Activated naive CD8-positive, alpha-beta T cell treated with anti-CD3 and anti-CD28 coated beads, Interleukin-2, amount 10 ng/mL, durations not matched to agents 7 days and 5 days (primary cell): ENCODE measurements at regions not wholly inside any gene's neighbourhood (a gene's known extent, or its start where the extent isn't known, plus 50 kb on each side); places are given as distances from the start of the nearest gene placed in this dataset.
"Not testable (repeated sequence)": the region's sequence is repeated elsewhere in the genome, so short reads cannot be mapped to it uniquely, and the experiment has no call there.

ENCODE experiments used
- ATAC-seq: fragments of 150-1000 bp; cut with Tn5 transposase; one replicate; pipeline ENCODE4 v1.10.0; 2021; ENCODE audit warnings: low read depth, moderate library complexity
- POLR2A ChIA-PET: fragments of 350-600 bp; sonication (Branson Sonifier 250); formaldehyde crosslinking; loops from one replicate; lab custom pipeline; 2021; ENCODE audit warnings: antibody characterized with exemption; lab: Charles Lee
- DNase-seq: peaks from one replicate; pipeline ENCODE4 v3.0.0; 2021
- H3K27ac Mint-ChIP-seq: one replicate; pipeline ENCODE4 v1.8.0; 2022; ENCODE audit warnings: mild to moderate bottlenecking, mixed read lengths
- H3K27me3 Mint-ChIP-seq: one replicate; pipeline ENCODE4 v1.8.0; 2022; ENCODE audit warnings: mild to moderate bottlenecking, moderate library complexity, mixed read lengths
- H3K36me3 Mint-ChIP-seq: one replicate; pipeline ENCODE4 v1.8.0; 2021; ENCODE audit warnings: mild to moderate bottlenecking, mixed read lengths
- H3K4me1 Mint-ChIP-seq: one replicate; pipeline ENCODE4 v1.8.0; 2021; ENCODE audit warnings: mixed read lengths
- H3K4me3 Mint-ChIP-seq: one replicate; pipeline ENCODE4 v1.8.0; 2022; ENCODE audit warnings: mild to moderate bottlenecking, moderate library complexity, mixed read lengths
- H3K9me3 Mint-ChIP-seq: one replicate; pipeline ENCODE4 v1.8.0; 2021; ENCODE audit warnings: mixed read lengths

DNA sequence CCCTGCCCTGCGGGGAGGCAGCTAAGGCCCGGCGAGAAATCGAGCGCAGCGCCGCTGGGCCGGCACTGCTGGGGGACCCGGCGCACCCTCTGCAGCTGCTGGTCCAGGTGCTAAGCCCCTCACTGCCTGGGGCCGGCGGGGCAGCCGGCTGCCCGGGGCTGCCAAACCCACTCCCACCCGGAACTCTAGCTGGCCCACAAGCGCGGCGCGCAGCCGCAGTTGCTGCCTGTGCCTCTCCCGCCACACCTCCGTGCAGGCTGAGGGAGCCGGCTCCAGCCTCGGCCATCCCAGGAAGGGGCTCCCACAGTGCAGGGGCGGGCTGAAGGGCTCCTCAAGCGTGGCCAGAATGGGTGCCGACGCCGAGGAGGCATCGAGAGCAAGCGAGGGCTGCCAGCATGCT is 249.9 kb downstream of the FGF9 start:
- H3K27ac Mint-ChIP-seq, H3K27me3 Mint-ChIP-seq, POLR2A ChIA-PET, H3K9me3 Mint-ChIP-seq, DNase-seq, ATAC-seq, H3K4me3 Mint-ChIP-seq, H3K36me3 Mint-ChIP-seq, H3K4me1 Mint-ChIP-seq: not testable (repeated sequence)

DNA sequence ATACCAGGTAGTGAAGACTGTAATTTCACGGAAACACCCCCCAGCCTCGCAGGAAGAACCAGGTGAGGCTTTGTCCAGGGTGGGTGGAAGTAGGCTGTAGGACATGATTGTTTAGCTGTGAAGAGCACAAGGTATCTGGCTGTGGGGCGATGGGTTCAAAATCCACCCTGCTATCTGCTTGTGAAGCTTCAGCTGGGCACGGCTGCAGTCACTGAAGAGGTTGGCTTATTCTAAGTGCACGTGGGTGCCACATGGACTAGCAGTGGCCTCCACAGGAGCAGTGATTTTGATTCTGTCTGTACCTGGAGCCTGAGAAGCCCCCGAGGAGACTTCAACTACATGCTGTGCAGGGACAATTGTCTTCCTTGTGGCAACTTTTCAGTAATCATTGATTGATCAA is 254.1 kb downstream of the FGF9 start:
- DNase-seq (no peak), ATAC-seq (no peak)
- H3K4me3 Mint-ChIP-seq = no peak overlapping the region
- POLR2A ChIA-PET = no interaction called here
- no peaks in the 10 kb centered on the region for H3K4me1 Mint-ChIP-seq
- H3K27me3 Mint-ChIP-seq = no peaks in the 10 kb centered on the region
- H3K27ac Mint-ChIP-seq = no peak overlapping the region
- no peaks in the 10 kb centered on the region for H3K36me3 Mint-ChIP-seq
- no peaks in the 10 kb centered on the region for H3K9me3 Mint-ChIP-seq

DNA sequence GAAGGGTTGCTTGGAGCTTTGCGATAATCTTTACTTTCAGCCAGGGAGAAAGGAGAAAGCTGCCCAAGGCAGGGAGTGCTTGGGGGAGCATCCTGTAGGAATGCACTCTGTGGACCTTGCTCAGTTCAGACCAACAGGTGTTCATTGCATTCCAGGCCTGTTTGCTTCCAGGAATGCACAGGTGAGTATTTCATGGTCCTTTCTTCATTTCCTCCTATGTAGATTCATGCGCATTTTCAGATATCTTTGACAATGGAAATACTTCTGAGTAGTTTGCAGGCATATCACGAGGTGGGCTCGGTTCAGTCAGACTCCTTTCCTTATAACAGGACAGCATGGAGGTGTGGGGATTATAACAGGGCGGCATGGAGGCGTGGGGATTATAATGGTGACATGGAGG is 254.8 kb downstream of the FGF9 start:
- H3K27ac Mint-ChIP-seq = no peak overlapping the region
- no peaks in the 10 kb centered on the region for H3K9me3 Mint-ChIP-seq
- no peaks in the 10 kb centered on the region for H3K36me3 Mint-ChIP-seq
- H3K4me3 Mint-ChIP-seq = no peak overlapping the region
- H3K4me1 Mint-ChIP-seq = peaks cover under 1% of the 10 kb centered on the region
- POLR2A ChIA-PET = no interaction called here
- peaks cover 3% of the 10 kb centered on the region for H3K27me3 Mint-ChIP-seq
- no peak for ATAC-seq
- no peak for DNase-seq

DNA sequence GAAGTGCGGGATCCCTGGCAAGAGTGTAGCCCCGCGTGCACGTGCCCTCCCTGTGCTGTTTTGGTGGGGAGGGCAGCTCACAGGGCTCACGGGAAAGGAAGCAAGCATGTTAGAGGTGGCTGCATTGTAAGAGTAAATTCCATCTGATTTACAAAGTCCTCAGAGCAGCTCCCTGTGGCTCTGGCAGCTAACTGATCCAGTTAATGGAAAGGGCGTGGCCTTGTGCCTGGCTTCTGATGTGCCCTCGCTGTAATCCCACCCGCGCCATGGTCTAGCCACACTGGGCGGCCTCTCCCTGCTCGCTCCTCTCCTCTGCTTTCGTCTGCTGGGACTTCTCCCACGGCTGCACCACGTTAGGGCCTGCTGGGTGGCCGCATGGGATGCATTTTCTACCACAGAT is 258.5 kb downstream of the FGF9 start:
- Mint-ChIP-seq H3K9me3 (no peaks in the 10 kb centered on the region), H3K27ac (no peak overlapping the region), H3K4me1 (peaks cover 1% of the 10 kb centered on the region), H3K27me3 (peaks cover 3% of the 10 kb centered on the region), H3K36me3 (no peaks in the 10 kb centered on the region), H3K4me3 (no peak overlapping the region)
- ATAC-seq (no peak), DNase-seq (no peak)
- POLR2A ChIA-PET = no interaction called here

DNA sequence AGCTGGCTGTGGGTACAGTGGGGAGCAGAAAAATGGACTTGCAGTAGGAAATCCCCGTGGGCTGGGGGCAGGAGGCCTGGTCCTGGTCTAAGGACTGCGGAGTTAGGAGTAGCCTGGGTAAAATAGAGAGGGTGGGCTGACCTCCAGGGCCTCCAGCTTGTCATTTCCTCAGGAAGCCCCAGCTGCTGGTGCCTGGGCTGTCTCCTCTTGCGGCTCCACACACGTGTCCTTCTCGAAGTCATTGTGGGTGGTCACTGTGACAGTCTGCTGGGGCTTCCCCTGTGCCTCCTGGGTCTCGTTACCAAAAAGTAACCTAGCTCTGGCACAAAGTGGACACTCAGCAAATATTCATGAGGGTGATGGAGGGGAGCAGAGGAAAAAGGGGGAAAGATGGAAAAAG is 259.7 kb downstream of the FGF9 start:
- Mint-ChIP-seq H3K4me3 (no peak overlapping the region), H3K9me3 (no peaks in the 10 kb centered on the region), H3K27me3 (peaks cover 3% of the 10 kb centered on the region), H3K36me3 (no peaks in the 10 kb centered on the region), H3K27ac (no peak overlapping the region), H3K4me1 (peaks cover 1% of the 10 kb centered on the region)
- POLR2A ChIA-PET = no interaction called here
- ATAC-seq = no peak
- no peak for DNase-seq

DNA sequence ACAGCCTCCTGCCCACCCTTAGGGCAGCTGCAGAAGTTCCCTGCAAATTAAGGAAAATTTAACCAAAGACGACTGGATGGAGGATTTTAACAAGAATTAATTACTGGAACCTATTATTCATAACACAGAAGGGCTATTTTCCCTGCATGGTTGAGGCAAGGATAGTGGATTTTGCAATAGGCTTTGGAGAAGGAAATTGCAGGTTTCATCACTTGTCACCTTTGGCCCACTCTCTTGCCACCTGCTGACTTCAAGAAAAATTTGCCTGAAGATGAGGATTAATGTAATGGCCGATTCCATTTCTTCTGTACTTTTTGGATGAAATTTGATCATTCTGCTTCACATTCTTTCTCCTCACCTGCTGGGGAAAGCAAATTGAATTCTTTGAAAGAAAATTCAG is 261.7 kb downstream of the FGF9 start:
- peaks cover 3% of the 10 kb centered on the region for H3K27me3 Mint-ChIP-seq

DNA sequence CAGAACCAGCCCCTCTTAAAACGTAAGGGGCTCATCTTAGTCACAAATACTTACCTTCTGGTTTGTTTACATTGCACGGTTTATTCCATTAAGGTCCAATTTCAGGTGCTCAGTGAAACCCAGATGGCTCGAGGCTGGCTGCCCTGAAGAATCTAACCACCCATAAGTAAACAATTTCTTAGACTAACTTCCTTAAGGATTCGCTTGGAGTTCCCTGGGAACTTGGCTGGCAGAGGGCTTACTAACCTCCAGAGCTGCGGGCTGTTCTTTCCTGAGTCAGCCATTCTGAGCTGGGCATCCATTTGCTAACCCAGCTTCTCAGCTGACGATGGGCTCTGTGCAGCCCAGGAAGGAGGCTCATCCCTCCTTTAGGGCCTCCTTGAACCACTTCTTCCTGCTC is 262.1 kb downstream of the FGF9 start:
- ATAC-seq = no peak
- Mint-ChIP-seq H3K27ac (no peak overlapping the region), H3K9me3 (no peaks in the 10 kb centered on the region), H3K4me1 (peaks cover 1% of the 10 kb centered on the region), H3K4me3 (no peak overlapping the region), H3K36me3 (no peaks in the 10 kb centered on the region), H3K27me3 (peaks cover 3% of the 10 kb centered on the region)
- no peak for DNase-seq
- POLR2A ChIA-PET = no interaction called here

More for the DNA sequence above, 261.7 kb downstream of the FGF9 start:
- POLR2A ChIA-PET = no interaction called here
- Mint-ChIP-seq H3K4me3 (no peak overlapping the region), H3K27ac (no peak overlapping the region), H3K36me3 (no peaks in the 10 kb centered on the region), H3K9me3 (no peaks in the 10 kb centered on the region), H3K4me1 (peaks cover 1% of the 10 kb centered on the region)
- DNase-seq = no peak
- ATAC-seq = no peak

DNA sequence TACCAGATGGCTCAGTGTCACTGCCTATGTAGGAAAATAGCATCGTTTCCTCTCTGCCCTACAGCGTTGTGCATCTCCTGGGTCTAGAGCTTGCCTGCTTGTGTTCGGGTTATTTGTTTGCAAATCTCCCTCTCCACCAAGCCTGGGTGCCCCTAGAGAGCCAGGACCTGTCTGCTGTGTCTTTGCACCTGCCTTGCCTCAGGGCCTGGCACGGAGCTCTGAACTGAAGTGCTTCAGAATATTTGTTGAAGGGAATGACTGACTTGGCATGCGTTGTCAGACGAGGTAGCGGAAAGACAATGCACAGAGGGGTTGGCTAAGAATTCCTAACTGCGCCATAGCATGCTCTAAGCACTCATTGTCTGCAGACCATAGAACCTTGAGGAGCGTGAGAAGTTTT is 263.4 kb downstream of the FGF9 start:
- H3K4me3 Mint-ChIP-seq = no peak overlapping the region
- ATAC-seq = no peak
- H3K9me3 Mint-ChIP-seq = no peaks in the 10 kb centered on the region
- POLR2A ChIA-PET = no interaction called here
- H3K36me3 Mint-ChIP-seq = no peaks in the 10 kb centered on the region
- H3K27ac Mint-ChIP-seq = no peak overlapping the region
- H3K27me3 Mint-ChIP-seq = peaks cover 3% of the 10 kb centered on the region
- H3K4me1 Mint-ChIP-seq = peaks cover 1% of the 10 kb centered on the region
- DNase-seq = no peak

DNA sequence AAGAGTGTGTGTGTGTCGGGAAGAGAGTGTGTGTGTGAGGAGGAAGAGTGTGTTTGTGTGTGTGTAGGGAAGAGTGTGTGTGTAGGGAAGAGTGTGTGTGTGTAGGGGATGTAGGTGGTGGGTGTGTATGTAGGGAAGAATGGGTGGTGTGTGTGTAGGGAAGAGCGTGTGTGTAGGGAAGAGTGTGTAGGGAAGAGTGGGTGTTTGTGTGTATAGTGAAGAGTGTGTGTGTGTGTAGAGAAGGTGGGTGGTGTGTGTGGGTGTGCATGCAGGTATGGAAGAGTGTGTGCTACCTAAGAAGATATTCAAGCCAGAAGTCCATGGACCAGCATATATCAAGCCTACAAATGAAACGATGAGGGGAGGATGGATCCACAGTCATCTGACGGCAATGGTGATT is 265.8 kb downstream of the FGF9 start:
- Mint-ChIP-seq H3K27ac (no peak overlapping the region), H3K36me3 (no peaks in the 10 kb centered on the region), H3K4me1 (no peaks in the 10 kb centered on the region), H3K27me3 (no peaks in the 10 kb centered on the region), H3K9me3 (peaks cover 2% of the 10 kb centered on the region), H3K4me3 (no peak overlapping the region)
- DNase-seq (no peak), ATAC-seq (no peak)
- POLR2A ChIA-PET = no interaction called here

DNA sequence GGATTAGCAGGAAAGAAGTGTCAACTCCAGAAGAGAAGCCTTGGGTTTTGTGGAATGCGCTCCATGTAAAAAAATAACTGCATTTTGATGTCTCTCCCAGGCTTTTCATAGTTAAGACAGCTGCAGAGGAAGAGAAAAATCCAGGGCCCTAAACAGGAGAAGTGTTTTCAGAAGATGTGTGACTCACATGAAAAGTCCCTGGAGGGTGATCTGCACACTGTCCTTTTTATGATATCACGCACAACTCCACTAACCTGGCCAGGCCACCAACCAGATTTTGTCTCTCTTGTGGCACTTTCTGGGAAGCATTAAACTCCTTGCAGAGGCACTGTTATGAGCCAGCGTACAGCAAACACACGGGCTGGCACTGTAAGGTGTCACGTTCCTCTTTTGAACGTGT is 267.3 kb downstream of the FGF9 start:
- no peaks in the 10 kb centered on the region for H3K36me3 Mint-ChIP-seq
- no peak overlapping the region for H3K27ac Mint-ChIP-seq
- no peak for ATAC-seq
- H3K27me3 Mint-ChIP-seq = no peaks in the 10 kb centered on the region
- H3K9me3 Mint-ChIP-seq = peaks cover 2% of the 10 kb centered on the region
- DNase-seq = no peak
- no peaks in the 10 kb centered on the region for H3K4me1 Mint-ChIP-seq
- H3K4me3 Mint-ChIP-seq = no peak overlapping the region
- POLR2A ChIA-PET = no interaction called here

DNA sequence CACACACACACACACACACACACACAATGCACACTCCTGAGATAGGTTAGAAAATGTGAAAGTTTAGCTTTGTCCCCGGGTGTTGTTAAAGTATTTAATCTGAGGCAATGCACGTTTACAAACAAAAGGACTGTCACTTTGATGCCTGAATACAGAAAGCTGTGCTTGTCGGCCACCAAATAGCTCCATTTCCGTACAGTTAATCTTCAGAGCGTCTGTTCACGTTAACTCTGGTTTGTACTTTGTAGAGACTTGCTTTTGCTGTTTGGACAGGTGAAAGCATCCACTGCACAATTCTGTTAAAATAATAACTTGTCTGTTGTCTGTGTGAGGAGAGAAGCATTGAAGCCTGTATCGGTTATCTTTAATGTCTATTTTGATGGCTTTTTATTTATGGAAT is 267.8 kb downstream of the FGF9 start:
- H3K27me3 Mint-ChIP-seq = no peaks in the 10 kb centered on the region
- peaks cover 2% of the 10 kb centered on the region for H3K9me3 Mint-ChIP-seq
- no peak overlapping the region for H3K4me3 Mint-ChIP-seq
- H3K36me3 Mint-ChIP-seq = no peaks in the 10 kb centered on the region
- DNase-seq (no peak), ATAC-seq (no peak)
- POLR2A ChIA-PET = no interaction called here
- H3K27ac Mint-ChIP-seq = no peak overlapping the region
- no peaks in the 10 kb centered on the region for H3K4me1 Mint-ChIP-seq

DNA sequence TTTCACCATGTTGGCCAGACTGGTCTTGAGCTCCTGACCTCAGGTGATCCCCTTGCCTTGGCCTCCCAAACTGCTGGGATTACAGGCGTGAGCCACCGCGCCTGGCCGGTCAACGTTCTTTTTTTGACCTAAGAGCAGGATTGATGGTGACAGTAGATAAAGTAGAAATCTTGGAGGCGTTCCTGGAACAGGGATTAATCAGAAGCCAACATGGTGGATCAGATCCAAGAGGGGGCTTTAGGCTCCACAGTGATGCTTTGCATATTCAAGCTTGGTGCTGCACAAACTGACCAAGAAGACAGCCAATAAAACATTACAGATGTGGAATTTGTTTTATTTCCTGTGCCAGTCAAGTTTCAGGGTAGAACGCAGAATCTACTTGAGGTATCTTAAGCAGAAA is 271.2 kb downstream of the FGF9 start:
- ATAC-seq (no peak), DNase-seq (no peak)
- Mint-ChIP-seq H3K36me3 (no peaks in the 10 kb centered on the region), H3K4me1 (no peaks in the 10 kb centered on the region), H3K27me3 (no peaks in the 10 kb centered on the region), H3K27ac (no peak overlapping the region), H3K9me3 (peaks cover 14% of the 10 kb centered on the region), H3K4me3 (no peak overlapping the region)
- POLR2A ChIA-PET = no interaction called here

DNA sequence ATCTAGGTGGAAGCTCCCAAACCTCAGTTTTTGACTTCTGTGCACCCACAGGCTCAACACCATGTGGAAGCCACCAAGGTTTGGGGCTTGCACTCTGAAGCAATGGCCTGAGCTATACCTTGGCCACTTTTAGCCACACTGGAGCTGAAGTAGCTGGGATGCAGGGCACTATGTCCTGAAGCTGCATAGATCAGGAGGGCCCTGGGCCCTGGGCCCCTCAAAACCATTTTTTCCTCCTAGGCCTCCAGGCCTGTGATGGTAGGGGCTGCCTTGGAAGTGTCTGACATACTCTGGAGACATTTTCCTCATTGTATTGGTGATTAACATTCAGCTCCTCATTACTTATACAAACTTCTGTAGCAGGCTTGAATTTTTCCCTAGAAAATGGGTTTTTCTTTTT is 273.7 kb downstream of the FGF9 start:
- no peaks in the 10 kb centered on the region for H3K27me3 Mint-ChIP-seq
- no peaks in the 10 kb centered on the region for H3K4me1 Mint-ChIP-seq
- POLR2A ChIA-PET = no interaction called here
- no peak overlapping the region for H3K27ac Mint-ChIP-seq
- DNase-seq = no peak
- H3K36me3 Mint-ChIP-seq = no peaks in the 10 kb centered on the region
- ATAC-seq = no peak
- H3K4me3 Mint-ChIP-seq = no peak overlapping the region
- H3K9me3 Mint-ChIP-seq = peaks cover 14% of the 10 kb centered on the region

DNA sequence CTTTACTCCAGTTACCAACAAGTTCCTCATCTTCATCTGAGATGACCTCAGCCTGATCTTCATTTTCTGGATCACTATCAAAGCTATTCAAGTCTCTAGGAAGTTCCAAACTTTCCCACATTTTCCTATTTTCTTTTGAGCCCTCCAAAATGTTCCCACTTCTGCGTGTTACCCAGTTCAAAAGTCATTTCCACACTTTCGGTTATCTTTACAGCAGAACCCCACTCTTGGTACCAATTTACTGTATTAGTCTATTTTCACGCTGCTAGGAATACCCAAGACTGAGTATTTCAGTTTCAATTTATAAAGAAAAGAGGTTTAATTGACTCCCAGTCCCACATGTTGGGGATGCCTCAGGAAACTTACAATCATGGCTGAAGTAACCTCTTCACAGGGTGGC is 274.3 kb downstream of the FGF9 start:
- no peak for DNase-seq
- Mint-ChIP-seq H3K27ac (no peak overlapping the region), H3K36me3 (no peaks in the 10 kb centered on the region), H3K4me3 (no peak overlapping the region), H3K4me1 (no peaks in the 10 kb centered on the region), H3K27me3 (no peaks in the 10 kb centered on the region), H3K9me3 (peaks cover 14% of the 10 kb centered on the region)
- no peak for ATAC-seq
- POLR2A ChIA-PET = no interaction called here

DNA sequence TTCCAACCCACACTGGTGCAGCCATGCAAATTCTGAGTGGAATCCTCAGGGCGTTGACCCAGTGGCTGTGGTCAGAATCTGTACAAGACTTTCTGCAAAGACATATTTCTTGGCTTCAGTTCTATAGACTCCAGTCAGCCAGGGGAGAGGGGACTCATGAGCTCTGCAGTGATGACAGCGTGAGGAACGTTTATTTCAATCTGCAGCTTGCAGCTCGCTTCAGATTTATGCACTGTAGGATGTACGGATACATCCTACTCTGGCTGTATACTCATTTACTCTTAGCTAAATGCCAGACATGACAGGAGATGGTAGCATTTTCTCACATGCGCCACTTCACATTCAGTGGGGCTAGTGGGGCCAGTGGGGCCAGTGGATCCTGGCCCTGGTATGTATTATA is 276.1 kb downstream of the FGF9 start:
- H3K4me1 Mint-ChIP-seq = no peaks in the 10 kb centered on the region
- POLR2A ChIA-PET = no interaction called here
- DNase-seq = no peak
- ATAC-seq = no peak
- H3K36me3 Mint-ChIP-seq = no peaks in the 10 kb centered on the region
- H3K27ac Mint-ChIP-seq = no peak overlapping the region
- no peaks in the 10 kb centered on the region for H3K27me3 Mint-ChIP-seq
- H3K9me3 Mint-ChIP-seq = peaks cover 12% of the 10 kb centered on the region
- H3K4me3 Mint-ChIP-seq = no peak overlapping the region
